ENCODE measurements at regions not wholly inside any gene's neighbourhood (a gene's known extent, or its start where the extent isn't known, plus 50 kb on each side); places are given as distances from the start of the nearest gene placed in this dataset.
"Not testable (repeated sequence)": the region's sequence is repeated elsewhere in the genome, so short reads cannot be mapped to it uniquely, and the experiment has no call there.

- Mint-ChIP-seq H3K4me3 (no peak overlapping the region), H3K27me3 (peaks cover 8% of the 10 kb centered on the region), H3K4me1 (no peaks in the 10 kb centered on the region), H3K36me3 (no peaks in the 10 kb centered on the region), H3K9me3 (ENCODE audit: low read depth) (no peaks in the 10 kb centered on the region), H3K27ac (no peak overlapping the region)
- DNase-seq (no peak), ATAC-seq (no peak)
- CTCF ChIA-PET, result no interaction called here
Measured at GRCh38 chr12:111238075-111238734, 130.7 kb downstream of the PHETA1 start.

DNA sequence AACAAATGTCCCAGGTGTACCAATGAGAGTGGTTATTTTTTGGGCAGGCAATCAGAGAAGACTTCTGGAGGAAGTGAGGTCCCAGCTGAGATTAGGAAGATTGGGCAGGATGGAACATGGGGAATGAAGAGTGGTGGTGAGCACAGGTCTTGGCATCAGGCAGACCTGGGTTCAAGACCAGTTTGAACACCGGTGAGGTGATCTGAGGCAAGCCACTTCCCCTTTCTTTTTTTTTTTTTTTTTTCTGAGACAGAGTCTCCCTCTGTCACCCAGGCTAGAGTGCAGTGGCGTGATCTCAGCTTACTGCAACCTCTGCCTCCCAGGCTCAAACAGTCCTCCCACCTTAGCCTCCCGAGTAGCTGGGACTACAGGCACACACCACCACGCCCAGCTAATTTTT is 134.4 kb downstream of the PHETA1 start:
- DNase-seq; ATAC-seq; H3K36me3 Mint-ChIP-seq; H3K27ac Mint-ChIP-seq; H3K4me3 Mint-ChIP-seq; H3K27me3 Mint-ChIP-seq; H3K4me1 Mint-ChIP-seq; H3K9me3 Mint-ChIP-seq (ENCODE audit: low read depth): not testable (repeated sequence)
- CTCF ChIA-PET, result interaction anchor here (1.0 kb wide), 1 partner anchor 9 kb away, joined by 3 read pairs; no protein-coding TSS in a partner anchor

DNA sequence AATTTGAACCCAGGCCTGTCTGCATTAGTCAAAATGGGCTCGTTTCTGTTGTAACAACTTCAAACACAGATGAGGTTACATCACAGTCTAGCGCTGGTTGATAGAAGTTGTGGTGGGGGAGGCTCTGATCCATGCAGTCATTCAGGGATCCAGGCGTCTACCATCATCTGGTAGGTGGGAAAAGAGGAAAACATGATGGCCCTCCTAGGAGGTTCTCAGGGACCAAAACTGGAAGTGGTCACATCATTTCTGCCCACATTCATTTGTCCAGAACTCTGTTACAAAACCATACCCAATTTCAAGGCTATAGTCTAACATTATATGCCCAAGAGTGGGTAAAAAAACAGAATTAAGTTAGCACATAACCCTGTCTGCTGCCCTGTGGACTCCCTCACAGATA is 135.1 kb downstream of the PHETA1 start:
- CTCF ChIA-PET, result no interaction called here
- H3K4me1 Mint-ChIP-seq, result no peaks in the 10 kb centered on the region
- H3K9me3 Mint-ChIP-seq (ENCODE audit: low read depth), result no peaks in the 10 kb centered on the region
- no peak for ATAC-seq
- no peaks in the 10 kb centered on the region for H3K36me3 Mint-ChIP-seq
- H3K27ac Mint-ChIP-seq, result no peak overlapping the region
- H3K27me3 Mint-ChIP-seq, result peaks cover 9% of the 10 kb centered on the region
- no peak for DNase-seq
- no peak overlapping the region for H3K4me3 Mint-ChIP-seq

DNA sequence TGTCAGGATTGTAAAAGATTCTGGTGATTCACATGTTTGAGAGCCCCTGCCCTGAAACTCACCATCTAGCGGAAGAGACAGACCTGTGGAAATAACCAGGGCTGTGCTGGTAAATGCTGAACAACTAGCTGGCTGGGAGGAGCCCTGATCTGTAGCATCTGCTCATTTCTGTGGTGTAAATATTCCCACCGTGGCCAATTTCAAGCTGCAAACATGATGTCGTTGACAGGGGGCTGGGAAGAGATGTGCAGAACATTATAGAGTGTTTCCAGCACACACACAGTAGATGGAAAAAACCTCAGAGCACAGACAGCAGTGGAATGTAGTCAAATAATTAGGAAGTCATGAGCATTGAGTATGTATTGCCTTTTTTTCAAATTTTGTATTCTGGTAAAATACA is 138.2 kb downstream of the PHETA1 start:
- Mint-ChIP-seq H3K27ac (no peak overlapping the region), H3K4me1 (no peaks in the 10 kb centered on the region), H3K36me3 (no peaks in the 10 kb centered on the region), H3K4me3 (no peak overlapping the region), H3K9me3 (ENCODE audit: low read depth) (no peaks in the 10 kb centered on the region), H3K27me3 (peaks cover 9% of the 10 kb centered on the region)
- CTCF ChIA-PET, result no interaction called here
- no peak for DNase-seq
- ATAC-seq, result no peak

GRCh38 chr12:111228916-111229666 is 139.8 kb downstream of the PHETA1 start:
- H3K9me3 Mint-ChIP-seq (ENCODE audit: low read depth), result no peaks in the 10 kb centered on the region

GRCh38 chr12:111227476-111228420 is 141.1 kb downstream of the PHETA1 start:
- Mint-ChIP-seq H3K4me3 (no peak overlapping the region), H3K27ac (no peak overlapping the region), H3K9me3 (ENCODE audit: low read depth) (no peaks in the 10 kb centered on the region), H3K36me3 (no peaks in the 10 kb centered on the region), H3K27me3 (peaks cover 3% of the 10 kb centered on the region), H3K4me1 (peaks cover 2% of the 10 kb centered on the region)
- ATAC-seq (no peak), DNase-seq (no peak)
- CTCF ChIA-PET, result no interaction called here

More at GRCh38 chr12:111228916-111229666, 139.8 kb downstream of the PHETA1 start:
- Mint-ChIP-seq H3K27me3 (peaks cover 9% of the 10 kb centered on the region), H3K4me3 (no peak overlapping the region), H3K27ac (no peak overlapping the region), H3K4me1 (peaks cover 2% of the 10 kb centered on the region), H3K36me3 (no peaks in the 10 kb centered on the region)
- DNase-seq (no peak), ATAC-seq (no peak)
- CTCF ChIA-PET, result no interaction called here

DNA sequence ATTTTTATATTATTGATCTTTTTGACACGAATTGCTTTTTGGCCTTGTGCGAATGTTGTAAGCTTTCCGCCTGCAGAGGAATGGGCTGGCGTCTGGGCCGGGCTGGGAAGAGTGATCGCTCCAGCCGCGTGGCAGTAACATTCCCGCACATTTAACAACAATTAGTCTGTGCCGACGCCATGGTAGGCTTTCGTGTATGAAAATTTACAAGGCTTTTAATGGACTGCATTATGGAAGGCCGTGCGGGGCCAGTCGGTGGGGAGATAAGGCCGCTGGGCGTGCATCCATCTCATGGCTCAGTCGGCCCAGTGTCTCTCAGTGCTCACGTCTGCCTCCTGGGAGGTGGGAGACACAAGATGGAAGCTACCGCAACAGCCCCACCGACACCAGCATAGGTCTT is 142.2 kb downstream of the PHETA1 start:
- H3K4me1 Mint-ChIP-seq, result peaks cover 2% of the 10 kb centered on the region
- peaks cover 3% of the 10 kb centered on the region for H3K27me3 Mint-ChIP-seq
- CTCF ChIA-PET, result no interaction called here

DNA sequence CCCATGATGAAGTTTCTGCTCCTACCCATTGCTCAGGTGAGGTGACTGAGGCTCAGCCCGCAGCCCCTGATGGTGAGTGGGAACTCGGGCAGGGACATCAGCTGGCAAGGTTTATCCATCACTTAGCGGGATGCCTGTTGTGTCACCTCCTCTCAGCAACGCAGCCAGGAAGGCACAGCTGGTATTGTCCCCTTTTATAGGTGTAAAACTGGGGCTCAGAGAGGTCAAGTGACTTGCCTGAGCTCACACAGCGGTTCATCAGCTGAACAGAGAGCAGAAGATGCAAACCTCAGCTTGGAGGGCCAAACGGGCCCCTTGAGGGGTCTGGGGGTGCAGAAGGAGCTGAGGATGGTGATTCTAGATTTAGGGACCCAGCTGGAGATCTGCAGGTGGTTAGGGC is 143.6 kb downstream of the PHETA1 start:
- peaks cover 2% of the 10 kb centered on the region for H3K4me1 Mint-ChIP-seq
- ATAC-seq (no peak), DNase-seq (no peak)
- no peak overlapping the region for H3K27ac Mint-ChIP-seq
- H3K36me3 Mint-ChIP-seq, result no peaks in the 10 kb centered on the region
- H3K4me3 Mint-ChIP-seq, result no peak overlapping the region
- CTCF ChIA-PET, result interaction anchor here (1.2 kb wide), 1 partner anchor 10 kb away, joined by 3 read pairs; no protein-coding TSS in a partner anchor
- no peaks in the 10 kb centered on the region for H3K9me3 Mint-ChIP-seq (ENCODE audit: low read depth)
- no peaks in the 10 kb centered on the region for H3K27me3 Mint-ChIP-seq

More for the DNA sequence above, 142.2 kb downstream of the PHETA1 start:
- no peak for DNase-seq
- no peak overlapping the region for H3K4me3 Mint-ChIP-seq
- ATAC-seq, result no peak
- no peaks in the 10 kb centered on the region for H3K9me3 Mint-ChIP-seq (ENCODE audit: low read depth)
- H3K27ac Mint-ChIP-seq, result no peak overlapping the region
- H3K36me3 Mint-ChIP-seq, result no peaks in the 10 kb centered on the region

GRCh38 chr12:111224186-111225066 is 144.5 kb downstream of the PHETA1 start:
- H3K9me3 Mint-ChIP-seq (ENCODE audit: low read depth), result no peaks in the 10 kb centered on the region
- H3K27ac Mint-ChIP-seq, result no peak overlapping the region
- CTCF ChIA-PET, result no interaction called here
- ATAC-seq (no peak), DNase-seq (no peak)
- H3K4me1 Mint-ChIP-seq, result peaks cover 2% of the 10 kb centered on the region
- no peaks in the 10 kb centered on the region for H3K36me3 Mint-ChIP-seq
- H3K27me3 Mint-ChIP-seq, result no peaks in the 10 kb centered on the region
- no peak overlapping the region for H3K4me3 Mint-ChIP-seq

GRCh38 chr12:111222523-111222922 is 146.4 kb downstream of the PHETA1 start:
- ATAC-seq (no peak), DNase-seq (no peak)
- no peak overlapping the region for H3K4me3 Mint-ChIP-seq
- no peak overlapping the region for H3K27ac Mint-ChIP-seq
- H3K36me3 Mint-ChIP-seq, result no peaks in the 10 kb centered on the region
- H3K4me1 Mint-ChIP-seq, result peaks cover 2% of the 10 kb centered on the region
- no peaks in the 10 kb centered on the region for H3K27me3 Mint-ChIP-seq
- CTCF ChIA-PET, result no interaction called here
- no peaks in the 10 kb centered on the region for H3K9me3 Mint-ChIP-seq (ENCODE audit: low read depth)

DNA sequence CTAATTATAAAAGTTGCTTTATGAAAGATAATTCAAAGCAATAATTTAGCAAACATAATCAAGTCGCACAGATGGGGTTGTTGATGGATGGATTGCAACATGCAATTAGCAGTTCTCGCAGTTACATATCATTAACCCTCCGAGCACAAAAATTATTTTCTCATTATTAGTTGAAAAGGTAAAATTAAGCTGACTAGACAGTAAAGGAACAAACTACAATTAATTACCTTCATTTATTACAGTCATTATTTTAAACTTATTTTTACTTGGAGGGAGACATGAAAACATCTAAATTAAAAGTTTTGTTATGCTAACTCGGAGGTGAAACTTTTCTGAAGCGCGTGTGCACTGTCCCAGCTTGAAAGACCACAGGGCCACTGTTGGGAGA is 146.9 kb downstream of the PHETA1 start:
- no peaks in the 10 kb centered on the region for H3K9me3 Mint-ChIP-seq (ENCODE audit: low read depth)
- ATAC-seq (no peak), DNase-seq (no peak)
- H3K36me3 Mint-ChIP-seq, result no peaks in the 10 kb centered on the region
- no peak overlapping the region for H3K27ac Mint-ChIP-seq
- peaks cover 2% of the 10 kb centered on the region for H3K27me3 Mint-ChIP-seq
- H3K4me3 Mint-ChIP-seq, result no peak overlapping the region
- CTCF ChIA-PET, result no interaction called here
- H3K4me1 Mint-ChIP-seq, result peaks cover 2% of the 10 kb centered on the region

DNA sequence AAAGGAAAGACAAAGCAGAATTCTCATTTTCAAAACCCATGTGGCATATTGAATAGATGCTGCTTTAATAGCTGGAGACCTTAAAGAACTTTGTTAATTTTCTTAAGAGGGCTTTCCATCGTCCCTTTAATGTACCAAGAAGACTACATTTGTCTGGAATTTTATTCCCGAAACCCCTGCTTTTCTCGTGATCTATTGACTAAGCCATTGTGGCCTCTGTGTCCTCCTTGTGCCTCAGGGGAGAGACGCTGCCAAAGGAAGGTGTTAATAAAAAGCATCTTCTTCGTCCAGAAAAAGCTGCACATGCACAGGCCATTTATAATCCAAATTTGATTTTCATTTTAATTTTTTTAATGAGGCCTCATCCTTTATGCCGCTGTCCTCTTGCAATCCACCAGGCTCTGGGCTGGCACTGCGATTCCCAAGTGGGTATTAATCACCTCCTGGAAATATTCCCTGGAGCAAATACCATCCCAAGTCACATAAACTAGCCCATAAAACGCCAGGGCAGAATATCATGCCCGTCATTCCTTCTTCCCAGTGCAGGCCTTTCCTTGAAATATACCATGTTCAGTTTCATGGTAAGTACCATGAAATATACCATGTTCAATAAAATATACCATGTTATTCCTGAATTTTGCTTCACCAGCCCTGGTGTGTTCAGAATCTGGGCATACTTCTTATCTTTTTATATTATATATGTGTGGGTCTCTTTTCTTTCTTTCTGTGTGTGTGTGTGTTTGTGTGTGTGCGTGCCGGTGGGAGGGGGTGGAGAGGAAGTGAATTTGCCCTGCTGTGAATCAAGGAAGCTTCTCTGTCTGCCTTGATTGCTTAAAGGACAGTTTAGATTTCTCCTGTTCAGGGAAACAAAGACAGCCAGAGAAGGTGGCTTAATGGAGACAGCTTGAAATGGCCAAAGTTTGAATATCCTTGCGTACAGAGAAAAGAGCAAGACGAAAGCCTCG is 147.6 kb downstream of the PHETA1 start:
- CTCF ChIA-PET, result interaction anchor here (1.0 kb wide), 1 partner anchor 78 kb away, joined by 3 read pairs; no protein-coding TSS in a partner anchor
- no peak for DNase-seq
- Mint-ChIP-seq H3K4me3 (no peak overlapping the region), H3K9me3 (ENCODE audit: low read depth) (no peaks in the 10 kb centered on the region), H3K27ac (no peak overlapping the region), H3K4me1 (peaks cover 2% of the 10 kb centered on the region), H3K27me3 (peaks cover 5% of the 10 kb centered on the region), H3K36me3 (no peaks in the 10 kb centered on the region)
- ATAC-seq, result no peak
